HG02571 (cell line): ENCODE measurements at regions not wholly inside any gene's neighbourhood (a gene's known extent, or its start where the extent isn't known, plus 50 kb on each side); places are given as distances from the start of the nearest gene placed in this dataset.

ENCODE experiments used
- ATAC-seq: cut with Tn5 transposase; IDR thresholded peaks from one replicate; pipeline ENCODE4 v1.9.1; 2021; ENCODE audit warnings: mild to moderate bottlenecking, moderate library complexity; ENCODE audit not compliant: unreplicated experiment

DNA sequence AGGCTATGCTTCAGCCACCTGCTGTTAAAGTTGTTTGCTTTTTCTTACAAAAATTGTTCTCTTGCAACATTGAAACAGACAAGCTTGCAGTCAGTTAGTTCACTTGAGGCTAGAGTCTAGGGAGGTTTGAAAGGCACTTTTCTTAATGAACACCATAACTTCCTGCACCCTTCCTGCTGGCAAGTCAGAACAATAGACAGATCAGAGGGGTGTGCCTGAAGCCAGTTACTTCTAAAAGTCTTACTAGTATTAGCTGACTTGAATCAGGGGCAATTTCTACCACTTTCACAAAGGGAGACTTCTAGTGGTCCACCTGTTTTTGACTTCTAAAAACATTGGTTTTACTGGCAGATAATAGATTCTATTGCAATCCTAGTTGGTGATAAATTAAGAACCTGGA lies 367.4 kb upstream of the CDH20 start:
- no peak for ATAC-seq

DNA sequence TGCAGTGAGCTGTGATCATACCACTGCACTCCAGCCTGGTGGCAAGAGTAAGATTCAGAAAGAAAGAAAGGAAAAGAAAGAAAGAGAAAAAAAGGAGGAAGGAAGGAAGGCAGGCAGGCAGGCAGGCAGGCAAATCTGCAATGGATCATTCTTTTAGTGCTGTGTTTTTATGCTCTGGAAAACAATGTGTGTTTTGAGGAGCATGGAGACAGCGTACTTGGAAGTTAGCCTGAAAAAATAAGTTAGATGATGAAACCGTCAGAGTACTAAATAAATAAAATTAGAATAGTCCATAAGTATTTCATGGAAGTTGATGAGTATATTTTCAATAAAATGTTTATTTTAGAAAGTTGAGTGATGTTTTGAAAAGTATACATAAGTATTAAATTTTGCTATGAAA lies 366.4 kb upstream of the CDH20 start:
- no peak for ATAC-seq

DNA sequence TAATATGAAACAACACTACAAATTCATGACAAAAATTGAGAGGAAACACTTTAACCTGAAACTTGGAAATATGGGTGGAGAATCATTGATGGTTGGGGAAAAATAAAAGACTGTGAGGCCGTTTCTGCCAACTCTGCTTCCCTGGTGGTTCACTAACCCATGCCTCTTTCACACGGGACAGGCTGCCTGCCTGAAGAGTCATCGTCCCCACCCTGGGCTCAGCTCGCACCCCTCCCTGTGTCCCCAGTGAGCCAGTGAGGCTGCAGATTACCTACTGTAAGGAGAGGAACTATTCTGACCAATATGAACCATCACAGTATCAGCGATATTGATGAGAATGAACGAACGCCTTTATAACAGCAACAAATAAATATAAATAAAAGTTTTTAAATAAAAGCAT lies 357.8 kb upstream of the CDH20 start:
- no peak for ATAC-seq

DNA sequence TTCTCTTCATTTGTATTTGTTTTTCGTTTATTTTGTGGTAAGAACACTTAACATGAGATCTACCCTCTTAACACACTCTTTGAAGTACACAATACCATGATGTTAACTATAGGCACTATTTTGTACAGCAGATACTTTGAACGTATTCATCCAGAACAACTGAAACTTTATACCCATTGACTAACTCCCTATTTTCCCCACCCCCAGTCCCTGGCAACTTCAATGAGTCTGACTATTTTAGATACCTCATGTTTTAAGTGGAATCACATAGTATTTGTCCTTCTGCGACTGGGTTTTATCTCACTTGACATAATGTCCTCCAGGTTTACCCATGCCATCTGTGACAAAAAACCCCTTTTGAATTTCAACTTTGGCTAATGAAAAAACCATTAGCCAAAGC lies 356.3 kb upstream of the CDH20 start:
- no peak for ATAC-seq

DNA sequence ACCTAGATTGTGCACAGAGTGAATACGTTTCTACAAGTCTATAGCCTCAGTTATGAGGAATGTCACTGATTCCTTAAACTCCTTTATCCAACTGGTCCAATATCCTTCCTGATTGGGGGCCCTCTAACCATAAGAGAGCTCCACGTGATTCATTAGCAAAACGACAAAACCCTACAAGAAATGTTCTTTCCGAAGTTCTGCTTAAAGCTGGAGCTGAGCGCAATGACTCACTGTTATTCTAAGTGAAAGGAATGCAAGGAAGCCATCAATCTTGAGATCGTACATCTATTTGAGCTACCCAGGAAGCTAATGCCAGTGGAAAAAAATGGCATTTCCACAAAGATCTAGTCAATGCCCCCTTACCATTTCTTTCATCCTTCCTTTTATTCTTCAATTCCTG lies 354.9 kb upstream of the CDH20 start:
- ATAC-seq: no peak

DNA sequence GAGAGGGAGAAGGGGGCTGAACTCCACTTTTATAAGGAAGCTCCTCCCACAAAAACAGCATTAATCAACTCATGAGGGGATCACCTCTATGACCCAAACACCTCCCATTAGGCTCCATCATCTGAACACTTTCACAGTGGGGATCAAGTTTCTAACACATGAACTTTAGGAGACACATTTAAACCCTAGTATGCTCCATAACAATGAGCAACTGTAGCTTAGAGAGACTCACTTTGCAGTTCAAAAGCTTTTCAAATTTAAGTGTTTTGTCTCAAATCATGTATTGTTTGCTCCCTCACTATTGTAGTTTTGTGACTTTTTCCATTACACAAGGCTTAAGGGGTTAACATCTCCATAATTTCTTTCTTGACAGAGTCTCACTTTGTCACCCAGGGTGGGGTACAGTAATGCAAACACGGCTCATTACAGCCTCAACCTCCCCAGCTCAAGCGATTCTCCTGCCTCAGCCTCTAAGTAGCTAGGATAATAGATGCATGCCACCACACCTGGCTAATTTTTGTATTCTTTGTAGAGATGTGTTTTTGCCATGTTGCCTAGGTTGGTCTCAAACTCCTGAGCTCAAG lies 352.7 kb upstream of the CDH20 start:
- ATAC-seq: no peak

DNA sequence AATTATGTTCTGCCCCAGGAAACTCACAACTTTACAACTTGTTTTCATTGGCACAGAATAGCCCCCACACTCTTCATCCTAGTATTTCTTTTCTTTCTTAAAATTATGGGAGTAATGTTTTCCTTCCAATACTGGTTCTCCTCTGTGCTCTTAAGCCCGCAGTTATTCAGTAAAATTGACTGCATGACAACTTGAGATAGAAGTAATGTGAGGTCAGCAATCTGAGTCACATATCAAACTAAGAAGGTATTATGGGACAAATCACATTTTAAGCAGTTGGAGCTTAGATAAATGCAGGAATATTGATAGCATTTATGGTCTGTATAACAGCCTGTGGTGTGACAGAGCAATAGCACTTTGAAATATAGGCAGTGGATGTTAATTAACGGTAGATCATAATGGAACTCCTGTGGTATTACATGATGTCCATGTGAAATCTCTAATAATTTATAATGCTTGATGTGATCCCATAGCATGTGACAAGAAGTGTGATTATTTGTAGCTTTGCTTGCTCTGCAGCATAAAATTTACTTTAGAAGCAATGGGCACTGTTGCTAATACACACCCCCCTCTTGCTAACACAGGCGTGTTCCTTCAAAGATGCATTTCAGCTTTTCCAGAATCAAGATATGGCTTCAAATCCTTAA lies 351.4 kb upstream of the CDH20 start:
- ATAC-seq: no peak

DNA sequence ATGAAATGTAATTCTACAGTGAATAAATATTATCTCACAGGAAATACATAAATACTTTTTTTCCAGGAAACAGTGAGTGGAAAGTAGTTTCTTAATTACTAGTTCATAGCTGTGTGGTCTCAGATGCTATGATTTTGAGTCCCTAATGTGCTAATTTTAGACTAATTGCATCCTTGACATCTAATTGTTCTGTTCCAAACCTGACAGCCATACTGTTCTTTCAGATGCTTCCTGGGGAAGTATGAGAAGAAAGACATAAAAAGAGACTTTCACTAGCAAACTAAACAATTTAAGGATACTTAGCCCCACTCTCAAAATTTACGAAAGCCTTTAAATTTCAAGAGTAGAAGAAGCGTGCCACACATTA lies 350.9 kb upstream of the CDH20 start:
- no peak for ATAC-seq

DNA sequence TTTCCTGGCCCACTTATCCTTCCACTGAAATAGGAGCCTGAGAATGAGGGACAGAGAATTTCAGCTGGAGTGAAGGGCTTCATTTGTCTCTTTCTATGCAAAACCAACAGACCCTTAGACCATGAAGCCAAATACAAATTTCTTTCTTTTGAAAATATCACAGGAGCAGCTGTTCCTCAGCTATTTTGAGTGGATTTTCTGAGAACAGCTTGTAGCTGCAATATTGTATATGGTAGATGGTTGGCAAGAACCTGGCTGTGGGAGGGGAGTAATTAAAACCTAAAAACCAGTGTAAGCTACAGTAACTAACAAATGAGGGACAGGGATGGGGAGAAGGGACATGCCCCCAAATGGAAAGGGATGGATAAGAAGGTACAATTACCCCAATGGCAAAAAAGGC lies 350.3 kb upstream of the CDH20 start:
- ATAC-seq: no peak

DNA sequence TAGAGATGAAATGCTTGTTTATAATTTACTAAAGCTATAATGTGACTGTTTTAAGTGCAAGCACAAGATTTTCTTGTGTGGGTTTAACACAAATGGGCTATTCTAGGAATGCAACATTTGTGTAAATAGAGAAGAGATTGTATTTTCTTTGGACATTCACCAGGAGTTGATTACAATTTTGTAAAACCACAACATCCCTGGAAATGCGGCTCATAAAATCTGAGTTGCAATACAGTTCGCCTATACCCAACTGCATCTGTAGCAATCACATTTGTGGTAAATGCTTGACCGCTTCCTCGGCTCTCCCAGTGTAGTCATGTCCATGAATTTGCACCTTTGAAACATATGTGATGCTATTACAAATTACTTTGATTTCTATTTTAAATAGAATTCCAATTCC lies 348.7 kb upstream of the CDH20 start:
- no peak for ATAC-seq

DNA sequence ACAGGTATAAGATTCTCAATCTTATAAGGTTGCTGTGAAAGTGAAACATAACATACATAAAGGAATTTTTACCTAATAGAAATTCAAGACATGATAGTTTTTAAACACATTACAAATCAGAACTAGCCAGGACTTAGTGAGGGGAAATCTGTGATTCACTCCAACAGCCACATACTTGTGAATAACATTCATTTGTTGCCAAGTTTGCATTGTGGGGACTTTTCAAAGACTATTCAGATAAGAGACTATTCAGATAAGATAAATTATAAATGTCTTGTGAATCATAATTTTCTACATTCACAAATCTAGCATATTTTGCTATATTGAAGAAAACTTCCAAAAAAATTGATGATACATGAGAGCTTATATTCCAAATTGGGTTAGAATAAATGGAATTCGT lies 345.3 kb upstream of the CDH20 start:
- ATAC-seq: no peak

DNA sequence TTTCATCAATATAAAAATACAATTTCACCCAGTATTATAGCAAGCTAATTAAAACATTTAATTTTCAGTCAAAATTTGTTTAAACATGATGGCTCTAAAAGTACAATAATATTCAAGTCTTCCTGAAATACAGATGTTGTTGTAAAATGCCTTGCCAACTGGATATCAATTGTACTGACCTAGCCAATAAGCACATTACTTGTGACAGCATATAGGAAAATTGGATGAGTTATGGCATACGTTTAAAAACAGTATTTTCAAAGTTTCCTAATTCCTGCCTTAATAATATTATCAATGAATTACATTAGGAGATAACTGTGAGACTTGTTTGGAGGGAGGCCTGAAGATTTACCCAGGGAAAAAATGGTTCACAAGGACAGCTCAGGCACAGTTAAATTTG lies 336.9 kb upstream of the CDH20 start:
- ATAC-seq: no peak

DNA sequence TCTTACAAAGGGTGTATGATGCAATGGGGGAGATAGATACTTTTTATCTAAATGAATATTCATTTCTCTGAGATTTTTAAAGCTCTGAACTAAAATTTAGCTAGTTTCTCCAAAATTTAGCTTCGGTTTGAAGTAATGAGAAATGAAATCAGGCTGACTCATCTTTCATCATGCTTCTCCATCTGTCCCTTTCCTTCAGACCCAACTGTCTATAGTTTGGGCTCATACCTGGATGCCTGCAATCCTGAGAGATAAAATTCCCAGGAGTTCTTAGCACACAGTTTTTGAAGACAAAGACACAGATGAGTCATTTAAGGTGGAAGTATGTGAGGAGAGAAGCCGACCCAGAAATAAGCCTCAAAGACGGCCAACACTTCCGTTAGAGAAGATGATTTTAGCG lies 336.4 kb upstream of the CDH20 start:
- no peak for ATAC-seq

DNA sequence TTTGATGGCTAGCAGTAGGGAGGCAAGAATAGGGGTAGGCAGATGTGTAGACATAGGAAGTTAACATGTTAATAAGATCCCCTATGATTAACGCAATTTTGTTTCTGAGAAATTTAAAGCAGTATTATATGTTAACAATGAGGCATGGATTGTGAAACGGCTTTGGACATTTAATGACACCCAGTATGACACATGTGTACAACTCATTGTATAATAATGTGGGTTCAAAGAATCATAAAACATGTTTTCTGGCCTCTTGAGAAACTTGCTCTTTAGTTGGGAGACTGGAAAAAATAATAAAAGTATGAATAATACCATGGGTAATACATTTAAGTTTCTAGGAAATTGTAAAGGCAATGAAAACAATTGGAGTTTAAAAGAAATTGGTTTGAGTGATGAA lies 332.1 kb upstream of the CDH20 start:
- ATAC-seq: no peak

DNA sequence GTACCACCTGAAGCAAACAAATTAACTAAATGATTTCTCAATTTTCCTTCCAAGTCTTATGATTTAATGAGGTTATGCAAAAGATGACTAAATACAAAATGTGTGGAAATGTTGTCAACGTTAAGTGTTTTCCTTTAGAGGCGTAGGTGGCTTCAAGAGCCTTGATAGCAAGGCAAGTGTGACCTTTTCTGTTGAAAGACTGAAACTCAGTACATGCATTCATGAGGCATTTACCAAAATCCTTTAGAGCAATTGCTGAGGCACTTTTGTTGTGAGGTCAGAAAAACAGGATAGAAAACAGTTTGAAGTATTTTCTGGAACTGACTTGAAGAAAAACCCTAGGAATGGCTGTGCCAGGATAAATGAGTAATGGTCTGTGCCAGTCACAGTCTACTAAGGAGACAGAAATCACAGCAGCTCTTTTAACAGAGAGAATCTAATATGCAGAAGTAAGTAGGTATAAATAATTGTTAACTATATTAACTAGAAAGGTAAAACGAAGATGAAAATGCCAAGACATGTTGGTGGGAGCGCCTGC lies 326.5 kb upstream of the CDH20 start:
- ATAC-seq: no peak

DNA sequence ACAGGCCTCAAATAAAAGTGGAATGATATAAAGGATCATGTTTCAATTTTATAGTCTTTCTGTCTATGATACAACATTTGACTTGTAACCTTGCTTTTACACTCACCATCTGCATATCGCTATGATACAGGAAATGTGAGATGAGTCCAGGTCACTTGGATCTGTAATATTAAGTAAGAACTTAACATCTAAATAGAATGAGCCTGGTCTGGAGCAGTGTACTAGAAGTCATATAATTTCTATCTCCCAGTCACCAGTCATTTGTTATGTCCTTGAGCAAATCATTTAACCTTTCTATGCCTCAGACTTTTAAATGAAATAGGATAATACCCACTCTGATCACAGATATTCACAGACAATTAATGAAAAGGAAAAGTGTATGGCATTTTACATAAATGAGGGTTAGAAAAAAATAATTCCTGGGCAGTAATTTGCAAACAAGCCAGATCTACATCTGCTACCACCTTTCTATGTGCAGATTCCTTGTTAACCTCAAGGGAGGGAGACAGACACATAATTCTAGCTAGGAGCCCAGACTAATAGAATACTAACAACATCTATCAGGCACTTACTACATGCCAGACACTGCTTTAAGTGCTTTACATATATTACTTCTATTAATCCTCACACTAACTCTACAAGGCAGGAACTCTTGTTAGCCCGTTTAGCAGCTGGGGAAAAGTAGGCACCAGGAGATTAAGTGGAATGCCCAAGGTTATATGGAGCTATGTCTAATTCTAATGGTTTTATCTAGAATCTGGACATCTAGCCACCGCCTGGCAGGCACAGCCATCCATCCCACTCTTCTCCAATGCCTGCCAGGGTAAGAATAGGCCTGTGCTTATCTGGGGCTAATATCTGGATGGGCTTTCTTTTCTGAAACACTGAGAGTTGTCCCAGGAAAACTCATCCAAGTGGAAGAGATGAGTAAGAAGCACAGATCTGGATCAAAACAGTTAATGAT lies 313.6 kb upstream of the CDH20 start:
- no peak for ATAC-seq

DNA sequence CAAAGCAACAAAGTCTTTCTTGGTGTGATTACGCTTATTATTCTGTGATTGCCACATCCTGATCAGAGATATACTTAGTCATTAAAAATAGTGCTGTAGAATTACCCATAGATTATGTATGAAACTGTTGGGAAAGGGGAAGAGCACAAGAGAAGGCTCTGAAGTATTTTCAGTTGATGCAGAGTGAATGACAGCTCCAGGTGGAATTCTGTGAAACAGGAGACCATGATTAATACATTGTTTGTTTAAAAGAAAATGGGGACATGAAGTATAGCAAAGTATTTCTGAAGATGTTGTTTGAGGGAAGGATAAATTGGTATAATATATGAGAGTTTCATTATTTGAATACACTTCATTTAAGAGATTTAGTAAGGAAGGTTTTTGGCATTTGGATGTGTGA lies 307.6 kb upstream of the CDH20 start:
- ATAC-seq: no peak

DNA sequence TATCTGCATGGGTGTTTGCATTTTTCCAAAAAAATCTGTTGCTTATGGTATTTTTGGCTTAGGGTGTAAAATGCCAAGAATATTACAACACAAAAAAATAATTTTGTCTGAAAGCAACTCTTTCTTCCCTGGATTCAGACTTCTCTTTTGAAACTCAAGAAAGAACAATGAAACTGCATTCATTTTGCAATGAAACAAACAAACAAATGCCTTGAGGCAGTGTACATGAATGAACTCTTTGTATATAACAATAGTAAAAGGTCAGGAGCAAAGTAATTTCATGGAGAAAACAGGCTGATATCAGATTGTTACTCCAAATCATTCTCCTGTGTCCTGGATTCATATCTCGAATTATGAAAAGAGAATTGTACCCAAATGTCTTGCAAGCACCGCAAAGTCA lies 301.6 kb upstream of the CDH20 start:
- no peak for ATAC-seq

DNA sequence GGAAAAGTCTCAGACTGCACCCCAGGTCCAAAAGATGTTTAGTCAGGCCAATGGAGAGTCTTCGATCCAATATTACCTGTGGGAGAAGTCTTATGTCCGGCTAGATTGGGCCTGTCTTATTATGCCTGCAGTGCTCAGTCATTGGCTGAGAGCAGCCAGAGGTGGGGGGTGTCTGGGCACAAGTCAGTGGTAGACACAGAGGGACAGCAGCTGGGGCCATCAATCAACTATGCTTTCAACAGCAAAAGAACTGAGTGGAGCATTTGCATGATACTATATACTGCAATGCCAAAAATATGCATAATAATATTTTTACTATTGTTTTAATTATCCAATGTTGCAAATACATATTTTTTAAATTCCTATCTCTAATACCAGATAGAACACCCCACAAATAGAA lies 298.6 kb upstream of the CDH20 start:
- ATAC-seq: no peak

DNA sequence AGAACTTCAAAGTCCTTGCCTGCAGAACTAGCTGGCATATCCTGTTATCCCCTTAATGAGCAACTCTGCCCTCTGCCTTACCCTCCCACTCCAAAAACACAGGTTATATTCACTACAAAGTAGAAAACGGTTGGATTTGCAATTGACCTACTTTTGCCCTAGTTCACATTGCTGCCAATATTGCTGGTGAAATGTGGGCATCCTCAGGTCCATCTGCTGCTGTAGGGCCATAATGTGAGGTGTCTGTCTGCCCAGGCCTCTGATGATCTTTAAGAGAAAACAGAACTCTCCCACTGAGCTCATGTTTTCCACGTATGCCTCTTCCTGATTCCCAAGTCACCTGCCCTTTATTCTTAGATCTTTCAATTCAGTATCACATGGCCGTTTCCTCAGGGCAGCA lies 294.0 kb upstream of the CDH20 start:
- ATAC-seq: no peak

DNA sequence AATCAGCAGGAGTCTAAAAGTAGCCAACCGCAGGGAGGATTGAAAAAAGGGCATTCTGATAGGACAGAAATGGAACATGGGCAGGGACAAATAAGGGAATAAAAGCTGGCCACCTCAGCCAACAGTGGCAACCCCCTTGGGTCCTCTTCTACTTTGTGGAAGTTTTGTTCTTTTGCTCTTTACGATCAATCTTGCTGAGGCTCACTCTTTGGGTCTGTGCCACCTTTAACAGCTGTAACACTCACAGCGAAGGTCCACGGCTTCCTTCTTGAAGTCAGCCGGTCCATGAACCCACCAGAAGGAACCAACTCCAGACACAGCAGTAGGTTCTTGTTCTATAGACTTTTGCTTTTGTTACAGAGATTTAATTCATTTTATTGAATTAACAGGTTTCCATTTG lies 285.4 kb upstream of the CDH20 start:
- ATAC-seq: no peak

DNA sequence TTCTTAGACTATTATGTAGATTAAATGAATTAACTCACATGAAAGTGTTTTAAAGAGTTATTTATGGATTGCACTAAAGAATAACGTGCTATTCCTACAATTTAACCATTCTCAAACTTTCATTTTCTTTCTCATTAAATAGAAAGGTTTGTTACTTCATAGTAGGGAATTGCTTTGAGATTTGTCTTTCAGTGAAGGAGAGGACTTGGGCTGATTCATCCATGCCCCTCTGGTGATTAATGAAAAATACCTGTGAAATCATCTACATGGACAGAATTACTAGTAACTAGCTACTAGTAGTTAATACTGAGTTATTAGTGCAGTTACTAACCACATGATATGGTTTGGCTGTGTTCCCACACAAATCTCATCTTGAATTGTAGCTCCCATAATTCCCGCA lies 275.8 kb upstream of the CDH20 start:
- no peak for ATAC-seq
